IMR-90 (cell line): ENCODE measurements at regions not wholly inside any gene's neighbourhood (a gene's known extent, or its start where the extent isn't known, plus 50 kb on each side); places are given as distances from the start of the nearest gene placed in this dataset.

Source experiments
- ATAC-seq: fragments of 200-7000 bp; cut with Tn5 transposase; 2 replicates; pipeline ENCODE4 v1.9.1; 2020; ENCODE audit warnings: low read depth, mild to moderate bottlenecking, moderate library complexity
- BruUV-seq: library from RNA; stranded (reverse); fragments of 400-500 nt; replicated peaks from 2 replicates; lab custom pipeline; 2021; lab: Mats Ljungman, UMichigan
- CTCF ChIA-PET: fragments of 300-600 bp; formaldehyde crosslinking; extraction: SDS; loops from one replicate; lab custom pipeline; 2021; ENCODE audit warnings: antibody characterized with exemption; lab: Yijun Ruan, JAX
- POLR2A ChIA-PET: fragments of 300-600 bp; sonication (Branson Sonifier 250); formaldehyde crosslinking; loops from one replicate; lab custom pipeline; 2022; ENCODE audit warnings: antibody characterized with exemption; ENCODE audit not compliant: unreplicated experiment; lab: Charles Lee
- DNase-seq: peaks from one replicate; pipeline ENCODE4 v3.0.0; 2013
- H2AFZ ChIP-seq: replicated peaks from 2 replicates; pipeline ENCODE3; 2013; ENCODE audit warnings: low read length, mild to moderate bottlenecking; ENCODE audit not compliant: poor library complexity
- H2AK5ac ChIP-seq: 2 replicates; pipeline ENCODE4 v1.6.1; 2013; ENCODE audit warnings: low read depth, low read length, inconsistent platforms
- H2AK9ac ChIP-seq: replicated peaks from 2 replicates; pipeline ENCODE3; 2013; ENCODE audit warnings: mild to moderate bottlenecking, low read depth, low read length, moderate library complexity; ENCODE audit not compliant: poor library complexity
- H2BK120ac ChIP-seq: 2 replicates; pipeline ENCODE4 v1.6.1; 2013; ENCODE audit warnings: low read depth, low read length, inconsistent platforms
- H2BK15ac ChIP-seq: 3 replicates; pipeline ENCODE4 v1.6.1; 2013; ENCODE audit warnings: low read depth, low read length, inconsistent platforms
- H2BK20ac ChIP-seq: 2 replicates; pipeline ENCODE4 v1.6.1; 2013; ENCODE audit warnings: low read depth, mild to moderate bottlenecking, inconsistent platforms, low read length, moderate library complexity
- H2BK5ac ChIP-seq: 2 replicates; pipeline ENCODE4 v1.6.1; 2013; ENCODE audit warnings: mild to moderate bottlenecking, low read depth, low read length, inconsistent platforms; ENCODE audit not compliant: poor library complexity, severe bottlenecking
- H3K14ac ChIP-seq: replicated peaks from 2 replicates; pipeline ENCODE4 v1.6.1; 2013; ENCODE audit warnings: low read depth, low read length, inconsistent platforms
- H3K18ac ChIP-seq: 2 replicates; pipeline ENCODE4 v1.6.1; 2013; ENCODE audit warnings: low read depth, low read length, control low read depth
- H3K23ac ChIP-seq: 2 replicates; pipeline ENCODE4 v1.6.1; 2013; ENCODE audit warnings: low read depth, low read length, inconsistent platforms
- H3K27ac ChIP-seq: 2 replicates; pipeline ENCODE4 v1.5.1; 2013; ENCODE audit warnings: mild to moderate bottlenecking, control low read depth, low read length; ENCODE audit not compliant: insufficient read depth
- H3K27me3 ChIP-seq: 2 replicates; pipeline ENCODE4 v1.6.1; 2013; ENCODE audit warnings: low read length; ENCODE audit not compliant: control insufficient read depth, insufficient read depth
- H3K36me3 ChIP-seq: 2 replicates; pipeline ENCODE4 v1.6.1; 2013; ENCODE audit warnings: low read length, mixed read lengths; ENCODE audit not compliant: control insufficient read depth, insufficient read depth
- H3K4ac ChIP-seq: 2 replicates; pipeline ENCODE4 v1.6.1; 2013; ENCODE audit warnings: low read depth, low read length, inconsistent platforms
- H3K4me1 ChIP-seq: 2 replicates; pipeline ENCODE4 v1.6.1; 2013; ENCODE audit warnings: low read length, mixed read lengths; ENCODE audit not compliant: control insufficient read depth, insufficient read depth
- H3K4me2 ChIP-seq: 2 replicates; pipeline ENCODE4 v1.6.1; 2013; ENCODE audit warnings: low read depth, mild to moderate bottlenecking, control low read depth, low read length, moderate library complexity
- H3K4me3 ChIP-seq: 2 replicates; pipeline ENCODE4 v1.5.1; 2013; ENCODE audit warnings: low read depth, mild to moderate bottlenecking, control low read depth, low read length, moderate library complexity; ENCODE audit not compliant: insufficient read depth
- H3K56ac ChIP-seq: 2 replicates; pipeline ENCODE4 v1.6.1; 2013; ENCODE audit warnings: low read length, inconsistent platforms; ENCODE audit not compliant: insufficient read depth; ENCODE audit errors: extremely low read depth
- H3K79me1 ChIP-seq, 2 experiments: 2 replicates each; pipeline ENCODE4 v1.6.1; 2013; ENCODE audit warnings: low read length in 2 of 2, inconsistent platforms in 1 of 2, low read depth in 1 of 2
- H3K9ac ChIP-seq: 2 replicates; pipeline ENCODE4 v1.6.1; 2013; ENCODE audit warnings: low read depth, low read length, control low read depth
- H3K9me1 ChIP-seq: 2 replicates; pipeline ENCODE4 v1.6.1; 2013; ENCODE audit warnings: low read length, inconsistent platforms; ENCODE audit not compliant: insufficient read depth
- H3K9me3 ChIP-seq: 2 replicates; pipeline ENCODE4 v1.6.1; 2013; ENCODE audit warnings: low read length; ENCODE audit not compliant: control insufficient read depth, insufficient read depth
- H4K20me1 ChIP-seq: 2 replicates; pipeline ENCODE4 v1.6.1; 2013; ENCODE audit warnings: low read length, inconsistent platforms; ENCODE audit not compliant: insufficient read depth
- H4K5ac ChIP-seq: 2 replicates; pipeline ENCODE4 v1.6.1; 2013; ENCODE audit warnings: mild to moderate bottlenecking, low read depth, low read length, control low read depth
- H4K8ac ChIP-seq, 2 experiments: 2 replicates each; pipeline ENCODE4 v1.6.1; 2013; ENCODE audit warnings: low read depth in 2 of 2, low read length in 2 of 2, control low read depth in 1 of 2, inconsistent platforms in 1 of 2
- H4K91ac ChIP-seq: 2 replicates; pipeline ENCODE4 v1.6.1; 2013; ENCODE audit warnings: low read depth, low read length, inconsistent platforms; ENCODE audit not compliant: insufficient read depth
- BHLHE40 ChIP-seq: fragments of 150-350 bp; IDR thresholded peaks from 2 replicates; pipeline ENCODE4 v1.6.1; 2016; ENCODE audit warnings: mild to moderate bottlenecking, low read depth, low read length
- CEBPB ChIP-seq: IDR thresholded peaks from 2 replicates; pipeline ENCODE4 v1.6.1; 2012; ENCODE audit warnings: low read depth, low read length, improper control_type of control experiment
- CHD1 ChIP-seq: IDR thresholded peaks from 2 replicates; pipeline ENCODE4 v1.6.1; 2012; ENCODE audit warnings: low read depth, low read length, improper control_type of control experiment
- CTCF ChIP-seq: conservative IDR thresholded peaks from 2 replicates; pipeline ENCODE4 v1.5.1; 2012; ENCODE audit warnings: mild to moderate bottlenecking, low read depth, low read length, improper control_type of control experiment
- ELK1 ChIP-seq: fragments of 150-350 bp; IDR thresholded peaks from 2 replicates; pipeline ENCODE4 v1.6.1; 2016; ENCODE audit warnings: low read depth, mild to moderate bottlenecking, low read length, moderate library complexity, borderline replicate concordance
- FOS ChIP-seq: fragments of 150-350 bp; IDR thresholded peaks from 2 replicates; pipeline ENCODE4 v1.6.1; 2016; ENCODE audit warnings: low read depth, low read length
- MAFK ChIP-seq: IDR thresholded peaks from 2 replicates; pipeline ENCODE4 v1.6.1; 2012; ENCODE audit warnings: low read depth, low read length, improper control_type of control experiment
- MXI1 ChIP-seq: IDR thresholded peaks from 2 replicates; pipeline ENCODE4 v1.6.1; 2012; ENCODE audit warnings: low read depth, mild to moderate bottlenecking, low read length, moderate library complexity, borderline replicate concordance
- NFE2L2 ChIP-seq: fragments of 150-350 bp; IDR thresholded peaks from 2 replicates; pipeline ENCODE4 v1.6.1; 2016; ENCODE audit warnings: low read depth, mild to moderate bottlenecking, low read length
- POLR2A ChIP-seq: IDR thresholded peaks from 2 replicates; pipeline ENCODE4 v1.6.1; 2012; ENCODE audit warnings: mild to moderate bottlenecking, low read depth, low read length
- RCOR1 ChIP-seq: IDR thresholded peaks from 2 replicates; pipeline ENCODE4 v1.6.1; 2012; ENCODE audit warnings: mild to moderate bottlenecking, low read length, improper control_type of control experiment; ENCODE audit not compliant: insufficient replicate concordance
- RFX5 ChIP-seq: IDR thresholded peaks from 2 replicates; pipeline ENCODE4 v1.8.0; 2012; ENCODE audit warnings: low read depth, mild to moderate bottlenecking, low read length, moderate library complexity
- SMC3 ChIP-seq: fragments of 150-350 bp; IDR thresholded peaks from 2 replicates; pipeline ENCODE4 v1.6.1; 2016; ENCODE audit warnings: low read depth, mild to moderate bottlenecking, antibody characterized with exemption, low read length, moderate library complexity
- USF2 ChIP-seq: fragments of 150-350 bp; IDR thresholded peaks from 2 replicates; pipeline ENCODE4 v1.6.1; 2017; ENCODE audit warnings: mild to moderate bottlenecking, antibody characterized with exemption, low read length, low read depth
- dilution Hi-C: fragments of 300-500 bp; cut with HindIII; formaldehyde crosslinking; loops from one replicate; pipeline ENCODE4 v1.14.3; 2018; ENCODE audit warnings: low sequenced_read_pairs; ENCODE audit not compliant: unreplicated experiment
- in situ Hi-C: fragments of 300-500 bp; cut with MboI; formaldehyde crosslinking; loops from 3 replicates; pipeline ENCODE4 v1.14.3; 2019; ENCODE audit warnings: low sequenced_read_pairs, inconsistent platforms, mixed read lengths
- intact Hi-C: fragments of 100-400 bp; cut with micrococcal nuclease; formaldehyde crosslinking; loops from 2 replicates; pipeline ENCODE4 v1.10.0; 2022

GRCh38 chr2:52818958-52819357 is 948.6 kb upstream of the CHAC2 start:
- Histone ChIP-seq H3K14ac (no peak overlapping the region), H3K79me1 (no peaks in the 10 kb centered on the region), H3K56ac (no peak overlapping the region), H3K9me1 (no peaks in the 10 kb centered on the region), H3K9ac (no peak overlapping the region), H2BK20ac (no peak overlapping the region), H2BK15ac (no peak overlapping the region), H4K20me1 (no peaks in the 10 kb centered on the region), H3K23ac (no peak overlapping the region), H3K9me3 (peaks cover 3% of the 10 kb centered on the region; the same call in 1 of the 2 replicates), H4K5ac (no peak overlapping the region), H2AK5ac (no peak overlapping the region), H3K4me3 (no peak overlapping the region), H4K91ac (no peak overlapping the region), H3K36me3 (no peaks in the 10 kb centered on the region), H2AFZ (no peak overlapping the region), H3K27ac (no peak overlapping the region), H4K8ac (no peak overlapping the region), H3K4me1 (no peaks in the 10 kb centered on the region), H2AK9ac (no peak overlapping the region), H3K18ac (no peak overlapping the region), H2BK5ac (no peak overlapping the region), H2BK120ac (no peak overlapping the region), H3K27me3 (no peaks in the 10 kb centered on the region), H3K4ac (no peak overlapping the region), H3K4me2 (no peak overlapping the region)
- no TSS peak for BruUV-seq
- ATAC-seq (no peak), DNase-seq (no peak)
- ChIA-PET CTCF (no interaction called here), POLR2A (no interaction called here)
- intact Hi-C loops = no loop called here
- dilution Hi-C loops = no loop called here
- in situ Hi-C loops = no loop called here
- TF ChIP-seq ELK1 = no peak
- TF ChIP-seq RCOR1 = no peak
- no peak for TF ChIP-seq RFX5
- no peak for TF ChIP-seq USF2
- TF ChIP-seq MXI1 = no peak
- TF ChIP-seq MAFK = no peak
- TF ChIP-seq FOS = no peak
- no peak for TF ChIP-seq CTCF
- TF ChIP-seq SMC3 = no peak
- no peak for TF ChIP-seq POLR2A
- no peak for TF ChIP-seq CEBPB
- no peak for TF ChIP-seq BHLHE40
- no peak for TF ChIP-seq NFE2L2
- TF ChIP-seq CHD1 = no peak
